IMR-90 (cell line): ENCODE measurements at regions not wholly inside any gene's neighbourhood (a gene's known extent, or its start where the extent isn't known, plus 50 kb on each side); places are given as distances from the start of the nearest gene placed in this dataset.

Experiments used
- ATAC-seq: fragments of 200-7000 bp; cut with Tn5 transposase; 2 replicates; pipeline ENCODE4 v1.9.1; 2020; ENCODE audit warnings: low read depth, mild to moderate bottlenecking, moderate library complexity
- BruUV-seq: library from RNA; stranded (reverse); fragments of 400-500 nt; replicated peaks from 2 replicates; lab custom pipeline; 2021; lab: Mats Ljungman, UMichigan
- CTCF ChIA-PET: fragments of 300-600 bp; formaldehyde crosslinking; extraction: SDS; loops from one replicate; lab custom pipeline; 2021; ENCODE audit warnings: antibody characterized with exemption; lab: Yijun Ruan, JAX
- POLR2A ChIA-PET: fragments of 300-600 bp; sonication (Branson Sonifier 250); formaldehyde crosslinking; loops from one replicate; lab custom pipeline; 2022; ENCODE audit warnings: antibody characterized with exemption; ENCODE audit not compliant: unreplicated experiment; lab: Charles Lee
- DNase-seq: peaks from one replicate; pipeline ENCODE4 v3.0.0; 2013
- H2AFZ ChIP-seq: replicated peaks from 2 replicates; pipeline ENCODE3; 2013; ENCODE audit warnings: low read length, mild to moderate bottlenecking; ENCODE audit not compliant: poor library complexity
- H2AK5ac ChIP-seq: 2 replicates; pipeline ENCODE4 v1.6.1; 2013; ENCODE audit warnings: low read depth, low read length, inconsistent platforms
- H2AK9ac ChIP-seq: replicated peaks from 2 replicates; pipeline ENCODE3; 2013; ENCODE audit warnings: mild to moderate bottlenecking, low read depth, low read length, moderate library complexity; ENCODE audit not compliant: poor library complexity
- H2BK120ac ChIP-seq: 2 replicates; pipeline ENCODE4 v1.6.1; 2013; ENCODE audit warnings: low read depth, low read length, inconsistent platforms
- H2BK15ac ChIP-seq: 3 replicates; pipeline ENCODE4 v1.6.1; 2013; ENCODE audit warnings: low read depth, low read length, inconsistent platforms
- H2BK20ac ChIP-seq: 2 replicates; pipeline ENCODE4 v1.6.1; 2013; ENCODE audit warnings: low read depth, mild to moderate bottlenecking, inconsistent platforms, low read length, moderate library complexity
- H2BK5ac ChIP-seq: 2 replicates; pipeline ENCODE4 v1.6.1; 2013; ENCODE audit warnings: mild to moderate bottlenecking, low read depth, low read length, inconsistent platforms; ENCODE audit not compliant: poor library complexity, severe bottlenecking
- H3K14ac ChIP-seq: replicated peaks from 2 replicates; pipeline ENCODE4 v1.6.1; 2013; ENCODE audit warnings: low read depth, low read length, inconsistent platforms
- H3K18ac ChIP-seq: 2 replicates; pipeline ENCODE4 v1.6.1; 2013; ENCODE audit warnings: low read depth, low read length, control low read depth
- H3K23ac ChIP-seq: 2 replicates; pipeline ENCODE4 v1.6.1; 2013; ENCODE audit warnings: low read depth, low read length, inconsistent platforms
- H3K27ac ChIP-seq: 2 replicates; pipeline ENCODE4 v1.5.1; 2013; ENCODE audit warnings: mild to moderate bottlenecking, control low read depth, low read length; ENCODE audit not compliant: insufficient read depth
- H3K27me3 ChIP-seq: 2 replicates; pipeline ENCODE4 v1.6.1; 2013; ENCODE audit warnings: low read length; ENCODE audit not compliant: control insufficient read depth, insufficient read depth
- H3K36me3 ChIP-seq: 2 replicates; pipeline ENCODE4 v1.6.1; 2013; ENCODE audit warnings: low read length, mixed read lengths; ENCODE audit not compliant: control insufficient read depth, insufficient read depth
- H3K4ac ChIP-seq: 2 replicates; pipeline ENCODE4 v1.6.1; 2013; ENCODE audit warnings: low read depth, low read length, inconsistent platforms
- H3K4me1 ChIP-seq: 2 replicates; pipeline ENCODE4 v1.6.1; 2013; ENCODE audit warnings: low read length, mixed read lengths; ENCODE audit not compliant: control insufficient read depth, insufficient read depth
- H3K4me2 ChIP-seq: 2 replicates; pipeline ENCODE4 v1.6.1; 2013; ENCODE audit warnings: low read depth, mild to moderate bottlenecking, control low read depth, low read length, moderate library complexity
- H3K4me3 ChIP-seq: 2 replicates; pipeline ENCODE4 v1.5.1; 2013; ENCODE audit warnings: low read depth, mild to moderate bottlenecking, control low read depth, low read length, moderate library complexity; ENCODE audit not compliant: insufficient read depth
- H3K56ac ChIP-seq: 2 replicates; pipeline ENCODE4 v1.6.1; 2013; ENCODE audit warnings: low read length, inconsistent platforms; ENCODE audit not compliant: insufficient read depth; ENCODE audit errors: extremely low read depth
- H3K79me1 ChIP-seq, 2 experiments: 2 replicates each; pipeline ENCODE4 v1.6.1; 2013; ENCODE audit warnings: low read length in 2 of 2, inconsistent platforms in 1 of 2, low read depth in 1 of 2
- H3K9ac ChIP-seq: 2 replicates; pipeline ENCODE4 v1.6.1; 2013; ENCODE audit warnings: low read depth, low read length, control low read depth
- H3K9me1 ChIP-seq: 2 replicates; pipeline ENCODE4 v1.6.1; 2013; ENCODE audit warnings: low read length, inconsistent platforms; ENCODE audit not compliant: insufficient read depth
- H3K9me3 ChIP-seq: 2 replicates; pipeline ENCODE4 v1.6.1; 2013; ENCODE audit warnings: low read length; ENCODE audit not compliant: control insufficient read depth, insufficient read depth
- H4K20me1 ChIP-seq: 2 replicates; pipeline ENCODE4 v1.6.1; 2013; ENCODE audit warnings: low read length, inconsistent platforms; ENCODE audit not compliant: insufficient read depth
- H4K5ac ChIP-seq: 2 replicates; pipeline ENCODE4 v1.6.1; 2013; ENCODE audit warnings: mild to moderate bottlenecking, low read depth, low read length, control low read depth
- H4K8ac ChIP-seq, 2 experiments: 2 replicates each; pipeline ENCODE4 v1.6.1; 2013; ENCODE audit warnings: low read depth in 2 of 2, low read length in 2 of 2, control low read depth in 1 of 2, inconsistent platforms in 1 of 2
- H4K91ac ChIP-seq: 2 replicates; pipeline ENCODE4 v1.6.1; 2013; ENCODE audit warnings: low read depth, low read length, inconsistent platforms; ENCODE audit not compliant: insufficient read depth
- CHD1 ChIP-seq: IDR thresholded peaks from 2 replicates; pipeline ENCODE4 v1.6.1; 2012; ENCODE audit warnings: low read depth, low read length, improper control_type of control experiment
- CTCF ChIP-seq: conservative IDR thresholded peaks from 2 replicates; pipeline ENCODE4 v1.5.1; 2012; ENCODE audit warnings: mild to moderate bottlenecking, low read depth, low read length, improper control_type of control experiment
- NFE2L2 ChIP-seq: fragments of 150-350 bp; IDR thresholded peaks from 2 replicates; pipeline ENCODE4 v1.6.1; 2016; ENCODE audit warnings: low read depth, mild to moderate bottlenecking, low read length
- SMC3 ChIP-seq: fragments of 150-350 bp; IDR thresholded peaks from 2 replicates; pipeline ENCODE4 v1.6.1; 2016; ENCODE audit warnings: low read depth, mild to moderate bottlenecking, antibody characterized with exemption, low read length, moderate library complexity
- USF2 ChIP-seq: fragments of 150-350 bp; IDR thresholded peaks from 2 replicates; pipeline ENCODE4 v1.6.1; 2017; ENCODE audit warnings: mild to moderate bottlenecking, antibody characterized with exemption, low read length, low read depth
- WGBS, 2 experiments: methylation state at CpG; one replicate each; pipeline versions ENCODE4 v1.1.5 to v1.1.7; 2013; ENCODE audit warnings: missing lambda C conversion rate in 2 of 2; ENCODE audit not compliant: insufficient read length in 1 of 2; ENCODE audit errors: extremely low coverage in 2 of 2; 5-methylcytosine and 5-hydroxymethylcytosine counted together
- dilution Hi-C: fragments of 300-500 bp; cut with HindIII; formaldehyde crosslinking; loops from one replicate; pipeline ENCODE4 v1.14.3; 2018; ENCODE audit warnings: low sequenced_read_pairs; ENCODE audit not compliant: unreplicated experiment
- in situ Hi-C: fragments of 300-500 bp; cut with MboI; formaldehyde crosslinking; loops from 3 replicates; pipeline ENCODE4 v1.14.3; 2019; ENCODE audit warnings: low sequenced_read_pairs, inconsistent platforms, mixed read lengths
- intact Hi-C: fragments of 100-400 bp; cut with micrococcal nuclease; formaldehyde crosslinking; loops from 2 replicates; pipeline ENCODE4 v1.10.0; 2022

- dilution Hi-C loops = no loop called here
- in situ Hi-C loops = loop anchor here (5.0 to 25.0 kb wide), 2 partner anchors 208 to 333 kb away; no protein-coding TSS in a partner anchor
Measured at GRCh38 chr14:95769976-95770375, 56.1 kb upstream of the TCL1A start.

More at GRCh38 chr14:95769976-95770375, 56.1 kb upstream of the TCL1A start:
- no peaks in the 10 kb centered on the region for H3K36me3 ChIP-seq
- H3K9me3 ChIP-seq = no peaks in the 10 kb centered on the region
- H4K8ac ChIP-seq = no peak overlapping the region
- no peak overlapping the region for H2BK120ac ChIP-seq
- no peak overlapping the region for H3K4ac ChIP-seq
- no CpG with 5 or more reads among the region's 4 CpGs for WGBS, 2 experiments
- H3K9ac ChIP-seq = no peak overlapping the region
- DNase-seq (no peak), ATAC-seq (no peak)
- H3K14ac ChIP-seq = no peak overlapping the region
- no peaks in the 10 kb centered on the region for H4K20me1 ChIP-seq
- H2AFZ ChIP-seq = no peak overlapping the region
- no peak overlapping the region for H3K56ac ChIP-seq
- no peak overlapping the region for H2BK15ac ChIP-seq
- no peak overlapping the region for H3K4me3 ChIP-seq
- BruUV-seq = no TSS peak
- ChIA-PET POLR2A (interaction anchor here (0.6 kb wide), 1 partner anchor 32 kb away, joined by 3 read pairs; no protein-coding TSS in a partner anchor), CTCF (no interaction called here)
- no peak overlapping the region for H3K23ac ChIP-seq
- no peak overlapping the region for H4K91ac ChIP-seq
- TF ChIP-seq CTCF (no peak), SMC3 (no peak), USF2 (no peak), NFE2L2 (no peak), CHD1 (no peak)
- no peak overlapping the region for H2AK5ac ChIP-seq
- H4K5ac ChIP-seq = no peak overlapping the region
- no peaks in the 10 kb centered on the region for H3K79me1 ChIP-seq
- H3K27me3 ChIP-seq = no peaks in the 10 kb centered on the region
- H3K4me2 ChIP-seq = no peak overlapping the region
- H2BK5ac ChIP-seq = no peak overlapping the region
- no peak overlapping the region for H2BK20ac ChIP-seq
- H3K18ac ChIP-seq = no peak overlapping the region
- no peaks in the 10 kb centered on the region for H3K4me1 ChIP-seq
- no peak overlapping the region for H2AK9ac ChIP-seq
- intact Hi-C loops = loop anchor here (10.0 kb wide), 1 partner anchor 1085 kb away; no protein-coding TSS in a partner anchor
- no peak overlapping the region for H3K27ac ChIP-seq
- H3K9me1 ChIP-seq = no peaks in the 10 kb centered on the region
